GM23248 (cell line): ENCODE measurements at regions not wholly inside any gene's neighbourhood (a gene's known extent, or its start where the extent isn't known, plus 50 kb on each side); places are given as distances from the start of the nearest gene placed in this dataset.
A peak's percentile ranks its signal among the peaks of the same experiment; 100 is the strongest.

Experiments
- DNase-seq: peaks from one replicate; pipeline ENCODE4 v3.0.0-alpha.2; 2015
- H2AFZ ChIP-seq: fragments of 200-600 bp; sonication (generic); 2 replicates; pipeline ENCODE4 v1.6.1; 2016; ENCODE audit warnings: antibody characterized with exemption
- H3F3A ChIP-seq: fragments of 200-600 bp; sonication (generic); 2 replicates; pipeline ENCODE4 v1.6.1; 2016; ENCODE audit warnings: mild to moderate bottlenecking, antibody characterized with exemption, mixed run types; ENCODE audit not compliant: insufficient read depth
- H3K27ac ChIP-seq: fragments of 200-600 bp; sonication (generic); 2 replicates; pipeline ENCODE4 v1.5.1; 2016; ENCODE audit warnings: mild to moderate bottlenecking
- H3K27me3 ChIP-seq: fragments of 200-600 bp; sonication (generic); replicated peaks from 2 replicates; pipeline ENCODE4 v1.6.1; 2016; ENCODE audit warnings: mild to moderate bottlenecking; ENCODE audit not compliant: insufficient read depth
- H3K36me3 ChIP-seq: fragments of 200-600 bp; sonication (generic); 2 replicates; pipeline ENCODE4 v1.6.1; 2016; ENCODE audit warnings: low read depth, mild to moderate bottlenecking
- H3K4me1 ChIP-seq: fragments of 200-600 bp; sonication (generic); 2 replicates; pipeline ENCODE4 v1.6.1; 2016; ENCODE audit warnings: mild to moderate bottlenecking; ENCODE audit not compliant: insufficient read depth
- H3K4me2 ChIP-seq: fragments of 200-600 bp; sonication (generic); one replicate; pipeline ENCODE4 v1.6.1; 2016; ENCODE audit warnings: mild to moderate bottlenecking; ENCODE audit not compliant: unreplicated experiment
- H3K4me3 ChIP-seq: fragments of 200-600 bp; sonication (generic); 2 replicates; pipeline ENCODE4 v1.5.1; 2016; ENCODE audit warnings: mild to moderate bottlenecking
- H3K79me2 ChIP-seq: fragments of 200-600 bp; sonication (generic); 2 replicates; pipeline ENCODE4 v1.6.1; 2016; ENCODE audit warnings: mild to moderate bottlenecking; ENCODE audit not compliant: insufficient read depth
- H3K9ac ChIP-seq: fragments of 200-600 bp; sonication (generic); 2 replicates; pipeline ENCODE4 v1.6.1; 2016; ENCODE audit warnings: mild to moderate bottlenecking
- H3K9me2 ChIP-seq: fragments of 200-600 bp; sonication (generic); 2 replicates; pipeline ENCODE4 v1.6.1; 2016; ENCODE audit warnings: mixed run types, mild to moderate bottlenecking, moderate library complexity; ENCODE audit not compliant: insufficient read depth
- H3K9me3 ChIP-seq: fragments of 200-600 bp; sonication (generic); one replicate; pipeline ENCODE4 v1.6.1; 2017; ENCODE audit warnings: low read depth
- H4K20me1 ChIP-seq: fragments of 200-600 bp; sonication (generic); 2 replicates; pipeline ENCODE4 v1.6.0; 2016; ENCODE audit not compliant: insufficient read depth
- EZH2 ChIP-seq: fragments of 200-600 bp; sonication (generic); IDR thresholded peaks from 2 replicates; pipeline ENCODE4 v1.6.1; 2018; ENCODE audit warnings: antibody characterized with exemption, mild to moderate bottlenecking; ENCODE audit not compliant: insufficient read depth, poor library complexity, severe bottlenecking
- EZH2phosphoT487 ChIP-seq: fragments of 200-600 bp; sonication (generic); IDR thresholded peaks from 2 replicates; pipeline ENCODE4 v1.6.1; 2018; ENCODE audit warnings: antibody characterized with exemption, moderate library complexity, mild to moderate bottlenecking, low read depth; ENCODE audit not compliant: insufficient read depth
- WGBS, 2 experiments: methylation state at CpG; one replicate each; pipeline ENCODE4 v1.1.6; 2015 to 2017; ENCODE audit warnings: low lambda C conversion rate in 2 of 2, low coverage in 1 of 2; ENCODE audit errors: missing lambda C conversion rate in 2 of 2; 5-methylcytosine and 5-hydroxymethylcytosine counted together
- in situ Hi-C: fragments of 300-500 bp; cut with MboI; formaldehyde crosslinking; loops from 2 replicates; pipeline ENCODE4 v1.15.0; 2020

DNA sequence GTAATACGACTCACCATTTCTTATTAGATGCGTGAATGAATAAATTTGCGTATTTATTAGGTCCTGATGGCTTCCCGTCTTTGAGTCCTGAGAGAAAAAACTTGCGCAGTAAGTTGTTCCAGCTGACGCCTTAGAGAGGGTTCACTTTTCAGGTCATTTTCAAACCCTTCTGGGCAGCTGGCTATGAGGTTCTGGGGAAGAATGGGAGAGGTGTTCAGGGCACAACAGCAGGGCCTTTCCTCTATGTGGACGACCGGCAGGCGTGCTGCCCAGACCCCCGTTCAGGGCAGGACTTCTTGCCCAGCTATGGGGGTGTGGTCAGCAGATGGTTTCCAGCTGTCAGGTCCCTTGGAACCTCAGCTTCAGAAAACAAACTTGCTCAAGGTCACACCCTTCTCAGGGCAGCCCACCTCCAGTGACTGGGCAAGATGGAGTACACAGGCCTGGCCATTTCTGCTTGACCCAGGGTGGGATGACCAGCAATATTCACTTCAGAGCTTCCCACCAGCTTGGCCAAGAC is 61.1 kb upstream of the TNP1 start:
- no peak overlapping the region for H2AFZ ChIP-seq
- in situ Hi-C loops = no loop called here
- no peak overlapping the region for H3K4me2 ChIP-seq
- no peak overlapping the region for H3K4me3 ChIP-seq
- H3K9me2 ChIP-seq = no peaks in the 10 kb centered on the region
- H4K20me1 ChIP-seq = no peaks in the 10 kb centered on the region
- no peak for TF ChIP-seq EZH2phosphoT487
- no peak for TF ChIP-seq EZH2
- H3F3A ChIP-seq = no peaks in the 10 kb centered on the region
- H3K27me3 ChIP-seq = no peaks in the 10 kb centered on the region
- H3K79me2 ChIP-seq = no peaks in the 10 kb centered on the region
- H3K36me3 ChIP-seq = no peaks in the 10 kb centered on the region
- H3K9me3 ChIP-seq = no peaks in the 10 kb centered on the region
- WGBS, 2 experiments = 77 to 79% methylated on average over 10 of the region's 10 CpGs
- DNase-seq = no peak
- no peak overlapping the region for H3K9ac ChIP-seq
- peaks cover 16% of the 10 kb centered on the region for H3K4me1 ChIP-seq
- H3K27ac ChIP-seq = no peak overlapping the region

DNA sequence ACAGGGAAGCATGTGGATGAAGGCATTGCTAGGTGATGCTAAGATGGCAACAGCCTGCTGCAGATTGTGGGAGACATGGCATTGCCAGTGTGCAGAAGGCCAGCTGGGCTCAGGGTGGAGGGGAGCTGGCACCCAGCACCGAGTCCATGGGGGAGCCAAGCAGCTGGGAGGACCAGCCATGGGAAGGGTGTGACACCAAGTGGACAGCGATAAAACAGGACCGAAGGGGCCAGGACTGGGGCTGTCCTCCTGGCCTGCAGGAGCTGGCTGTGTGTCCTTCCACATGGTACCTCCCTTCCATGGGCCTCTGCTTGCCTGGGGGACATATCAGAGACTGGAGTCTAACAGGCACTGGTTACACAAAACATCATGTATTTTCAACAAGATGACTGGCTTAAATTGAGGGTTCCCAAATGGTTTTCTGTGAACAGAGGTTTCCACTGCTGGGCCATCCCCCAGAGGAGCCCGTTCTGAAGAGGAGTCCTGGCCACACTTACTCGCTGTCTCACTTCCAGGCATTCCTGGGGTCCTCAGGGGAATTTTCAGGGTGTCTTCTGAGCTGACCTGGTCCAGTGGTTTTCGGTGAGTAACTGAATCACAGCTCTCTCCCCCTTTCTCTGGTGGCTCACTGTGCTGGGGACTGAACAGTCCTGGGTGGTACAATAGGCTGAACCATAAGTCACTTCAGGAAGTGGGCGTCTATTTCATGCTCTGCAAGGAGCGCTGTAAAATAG is 60.4 kb upstream of the TNP1 start:
- no peak overlapping the region for H3K4me2 ChIP-seq
- no peak overlapping the region for H2AFZ ChIP-seq
- in situ Hi-C loops = no loop called here

GRCh38 chr2:216918088-216918680 is 58.3 kb upstream of the TNP1 start:
- in situ Hi-C loops = no loop called here
- Histone ChIP-seq H3K9me3 (no peaks in the 10 kb centered on the region), H3K4me2 (no peak overlapping the region), H4K20me1 (no peaks in the 10 kb centered on the region), H3K27ac (no peak overlapping the region), H3K4me3 (no peak overlapping the region), H2AFZ (no peak overlapping the region), H3F3A (peaks cover 5% of the 10 kb centered on the region), H3K9ac (no peak overlapping the region), H3K27me3 (no peaks in the 10 kb centered on the region), H3K9me2 (no peaks in the 10 kb centered on the region), H3K4me1 (peaks cover 28% of the 10 kb centered on the region), H3K36me3 (no peaks in the 10 kb centered on the region), H3K79me2 (no peaks in the 10 kb centered on the region)
- TF ChIP-seq EZH2 (no peak), EZH2phosphoT487 (no peak)
- DNase-seq = peak; percentile 92
- whole genome bisulfite sequencing, 2 experiments = 11 to 12% methylated on average over 6 of the region's 6 CpGs

More for the DNA sequence above, 60.4 kb upstream of the TNP1 start:
- TF ChIP-seq EZH2phosphoT487 = no peak
- no peak for TF ChIP-seq EZH2
- no peaks in the 10 kb centered on the region for H3K9me3 ChIP-seq
- H3K27me3 ChIP-seq = no peaks in the 10 kb centered on the region
- H3K4me1 ChIP-seq = peaks cover 23% of the 10 kb centered on the region
- H3K36me3 ChIP-seq = no peaks in the 10 kb centered on the region
- no peak overlapping the region for H3K27ac ChIP-seq
- no peaks in the 10 kb centered on the region for H3F3A ChIP-seq
- no peak overlapping the region for H3K4me3 ChIP-seq
- H3K9ac ChIP-seq = no peak overlapping the region
- WGBS, 2 experiments = 73% methylated on average over 8 of the region's 8 CpGs
- H3K9me2 ChIP-seq = no peaks in the 10 kb centered on the region
- H3K79me2 ChIP-seq = no peaks in the 10 kb centered on the region
- DNase-seq = no peak
- H4K20me1 ChIP-seq = no peaks in the 10 kb centered on the region

GRCh38 chr2:216916956-216917650 is 57.2 kb upstream of the TNP1 start:
- Histone ChIP-seq H3K9me2 (no peaks in the 10 kb centered on the region), H3F3A (peaks cover 5% of the 10 kb centered on the region), H3K27me3 (no peaks in the 10 kb centered on the region), H3K9ac (no peak overlapping the region), H3K4me2 (no peak overlapping the region), H3K27ac (no peak overlapping the region), H3K9me3 (no peaks in the 10 kb centered on the region), H4K20me1 (no peaks in the 10 kb centered on the region), H2AFZ (no peak overlapping the region), H3K79me2 (no peaks in the 10 kb centered on the region), H3K4me3 (no peak overlapping the region), H3K36me3 (no peaks in the 10 kb centered on the region), H3K4me1 (peaks cover 30% of the 10 kb centered on the region)
- in situ Hi-C loops = no loop called here
- no peak for DNase-seq
- TF ChIP-seq EZH2 (no peak), EZH2phosphoT487 (no peak)
- WGBS, 2 experiments = 97 to 100% methylated on average over 3 of the region's 3 CpGs
